Endodermal cell (in vitro differentiated cells): ENCODE measurements at regions not wholly inside any gene's neighbourhood (a gene's known extent, or its start where the extent isn't known, plus 50 kb on each side); places are given as distances from the start of the nearest gene placed in this dataset.

ENCODE experiments used
- DNase-seq: peaks from one replicate; pipeline ENCODE4 v3.0.0-alpha.2; 2017
- H3K27ac ChIP-seq: 2 replicates; pipeline ENCODE4 v1.5.1; 2013; ENCODE audit warnings: mild to moderate bottlenecking, low read depth, low read length, moderate library complexity
- H3K27me3 ChIP-seq: 2 replicates; pipeline ENCODE4 v1.6.1; 2013; ENCODE audit warnings: mild to moderate bottlenecking, low read length, moderate library complexity; ENCODE audit not compliant: insufficient read depth, control insufficient read depth, poor library complexity, severe bottlenecking
- H3K36me3 ChIP-seq: 2 replicates; pipeline ENCODE4 v1.7.0; 2013; ENCODE audit warnings: mild to moderate bottlenecking, low read length, moderate library complexity; ENCODE audit not compliant: control insufficient read depth, insufficient read depth
- H3K4me1 ChIP-seq: one replicate; pipeline ENCODE4 v1.7.0; 2013; ENCODE audit warnings: low read length; ENCODE audit not compliant: control insufficient read depth, insufficient read depth
- H3K4me3 ChIP-seq: 2 replicates; pipeline ENCODE4 v1.5.1; 2013; ENCODE audit warnings: mild to moderate bottlenecking, low read length, moderate library complexity
- H3K9ac ChIP-seq: 2 replicates; pipeline ENCODE4 v1.6.1; 2013; ENCODE audit warnings: mild to moderate bottlenecking, low read length, moderate library complexity; ENCODE audit not compliant: poor library complexity, severe bottlenecking; ENCODE audit errors: extremely low read depth
- H3K9me3 ChIP-seq: 2 replicates; pipeline ENCODE4 v1.6.1; 2013; ENCODE audit warnings: mild to moderate bottlenecking, low read length, moderate library complexity; ENCODE audit not compliant: control insufficient read depth
- H3K27ac Mint-ChIP-seq: 2 replicates; pipeline ENCODE4 v1.8.0; 2020; ENCODE audit warnings: mixed read lengths
- H3K27me3 Mint-ChIP-seq: 2 replicates; pipeline ENCODE4 v1.8.0; 2021; ENCODE audit warnings: mild to moderate bottlenecking, mixed read lengths; ENCODE audit not compliant: insufficient read depth
- H3K36me3 Mint-ChIP-seq: 2 replicates; pipeline ENCODE4 v1.8.0; 2020; ENCODE audit warnings: low read depth, mixed read lengths
- H3K4me1 Mint-ChIP-seq: 2 replicates; pipeline ENCODE4 v1.8.0; 2020; ENCODE audit warnings: mixed read lengths
- H3K4me3 Mint-ChIP-seq: 2 replicates; pipeline ENCODE4 v1.8.0; 2020; ENCODE audit warnings: mild to moderate bottlenecking, moderate library complexity, mixed read lengths
- H3K9me3 Mint-ChIP-seq: 2 replicates; pipeline ENCODE4 v1.8.0; 2020; ENCODE audit warnings: mild to moderate bottlenecking, mixed read lengths
- WGBS, 2 experiments: methylation state at CpG; one replicate each; pipeline versions ENCODE4 v1.1.5 to v1.1.7; 2013; ENCODE audit warnings: missing lambda C conversion rate in 2 of 2, mixed read lengths in 1 of 2; ENCODE audit not compliant: insufficient coverage in 1 of 2, insufficient read length in 1 of 2; 5-methylcytosine and 5-hydroxymethylcytosine counted together
- TF ChIP-seq, protein P1 (sequence below): fragments of 200-600 bp; sonication (generic); conservative IDR thresholded peaks from 2 replicates; pipeline ENCODE4 v1.5.0; 2021; ENCODE audit warnings: antibody characterized with exemption, mild to moderate bottlenecking

GRCh38 chr6:91580635-91581034 is 993.8 kb upstream of the MAP3K7 start:
- Histone ChIP-seq H3K9ac (no peak overlapping the region), H3K27me3 (no peaks in the 10 kb centered on the region), H3K4me3 (no peak overlapping the region), H3K4me1 (no peaks in the 10 kb centered on the region), H3K9me3 (no peaks in the 10 kb centered on the region), H3K27ac (no peak overlapping the region), H3K36me3 (no peaks in the 10 kb centered on the region)
- no peaks in the 10 kb centered on the region for H3K9me3 Mint-ChIP-seq
- no peak overlapping the region for H3K27ac Mint-ChIP-seq
- TF ChIP-seq, protein P1, sequence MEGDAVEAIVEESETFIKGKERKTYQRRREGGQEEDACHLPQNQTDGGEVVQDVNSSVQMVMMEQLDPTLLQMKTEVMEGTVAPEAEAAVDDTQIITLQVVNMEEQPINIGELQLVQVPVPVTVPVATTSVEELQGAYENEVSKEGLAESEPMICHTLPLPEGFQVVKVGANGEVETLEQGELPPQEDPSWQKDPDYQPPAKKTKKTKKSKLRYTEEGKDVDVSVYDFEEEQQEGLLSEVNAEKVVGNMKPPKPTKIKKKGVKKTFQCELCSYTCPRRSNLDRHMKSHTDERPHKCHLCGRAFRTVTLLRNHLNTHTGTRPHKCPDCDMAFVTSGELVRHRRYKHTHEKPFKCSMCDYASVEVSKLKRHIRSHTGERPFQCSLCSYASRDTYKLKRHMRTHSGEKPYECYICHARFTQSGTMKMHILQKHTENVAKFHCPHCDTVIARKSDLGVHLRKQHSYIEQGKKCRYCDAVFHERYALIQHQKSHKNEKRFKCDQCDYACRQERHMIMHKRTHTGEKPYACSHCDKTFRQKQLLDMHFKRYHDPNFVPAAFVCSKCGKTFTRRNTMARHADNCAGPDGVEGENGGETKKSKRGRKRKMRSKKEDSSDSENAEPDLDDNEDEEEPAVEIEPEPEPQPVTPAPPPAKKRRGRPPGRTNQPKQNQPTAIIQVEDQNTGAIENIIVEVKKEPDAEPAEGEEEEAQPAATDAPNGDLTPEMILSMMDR: no peak
- H3K36me3 Mint-ChIP-seq: no peaks in the 10 kb centered on the region
- H3K27me3 Mint-ChIP-seq: no peaks in the 10 kb centered on the region
- DNase-seq: no peak
- H3K4me1 Mint-ChIP-seq: no peaks in the 10 kb centered on the region
- H3K4me3 Mint-ChIP-seq: no peak overlapping the region

- TF ChIP-seq, protein P1: no peak
- no peaks in the 10 kb centered on the region for H3K36me3 ChIP-seq
Observed at GRCh38 chr6:91575032-91575431, 988.2 kb upstream of the MAP3K7 start.

GRCh38 chr6:91573826-91574416 is 987.0 kb upstream of the MAP3K7 start:
- TF ChIP-seq, protein P1: no peak
- H3K4me3 Mint-ChIP-seq: no peak overlapping the region
- Histone ChIP-seq H3K27me3 (no peaks in the 10 kb centered on the region), H3K9ac (no peak overlapping the region), H3K36me3 (no peaks in the 10 kb centered on the region), H3K4me3 (no peak overlapping the region), H3K4me1 (no peaks in the 10 kb centered on the region), H3K27ac (no peak overlapping the region), H3K9me3 (no peaks in the 10 kb centered on the region)
- no peaks in the 10 kb centered on the region for H3K9me3 Mint-ChIP-seq
- H3K27me3 Mint-ChIP-seq: no peaks in the 10 kb centered on the region
- H3K36me3 Mint-ChIP-seq: no peaks in the 10 kb centered on the region
- 84 to 100% methylated on average over 1 to 3 of the region's 3 CpGs for WGBS, 2 experiments
- no peak overlapping the region for H3K27ac Mint-ChIP-seq
- no peaks in the 10 kb centered on the region for H3K4me1 Mint-ChIP-seq
- DNase-seq: no peak

More at GRCh38 chr6:91575032-91575431, 988.2 kb upstream of the MAP3K7 start:
- Histone ChIP-seq H3K4me3 (no peak overlapping the region), H3K27me3 (no peaks in the 10 kb centered on the region), H3K4me1 (no peaks in the 10 kb centered on the region), H3K27ac (no peak overlapping the region), H3K9me3 (no peaks in the 10 kb centered on the region), H3K9ac (no peak overlapping the region)
- no peaks in the 10 kb centered on the region for H3K9me3 Mint-ChIP-seq
- H3K27ac Mint-ChIP-seq: no peak overlapping the region
- H3K4me3 Mint-ChIP-seq: no peak overlapping the region
- no peaks in the 10 kb centered on the region for H3K4me1 Mint-ChIP-seq
- 100% methylated on average over 1 of the region's 1 CpG for WGBS, 2 experiments
- H3K36me3 Mint-ChIP-seq: no peaks in the 10 kb centered on the region
- no peaks in the 10 kb centered on the region for H3K27me3 Mint-ChIP-seq
- no peak for DNase-seq
